CD4-positive, alpha-beta T cell treated with Interleukin-15 for 1 hour (primary cell): ENCODE measurements at regions not wholly inside any gene's neighbourhood (a gene's known extent, or its start where the extent isn't known, plus 50 kb on each side); places are given as distances from the start of the nearest gene placed in this dataset.

Experiments
- DNase-seq: peaks from one replicate; pipeline ENCODE4 v3.0.0-alpha.2; 2020

- DNase-seq = no peak
Observed at GRCh38 chr2:239579524-239580198, 178.8 kb upstream of the HDAC4 start.

- DNase-seq = no peak
Observed at GRCh38 chr2:239579081-239579480, 178.3 kb upstream of the HDAC4 start.

DNA sequence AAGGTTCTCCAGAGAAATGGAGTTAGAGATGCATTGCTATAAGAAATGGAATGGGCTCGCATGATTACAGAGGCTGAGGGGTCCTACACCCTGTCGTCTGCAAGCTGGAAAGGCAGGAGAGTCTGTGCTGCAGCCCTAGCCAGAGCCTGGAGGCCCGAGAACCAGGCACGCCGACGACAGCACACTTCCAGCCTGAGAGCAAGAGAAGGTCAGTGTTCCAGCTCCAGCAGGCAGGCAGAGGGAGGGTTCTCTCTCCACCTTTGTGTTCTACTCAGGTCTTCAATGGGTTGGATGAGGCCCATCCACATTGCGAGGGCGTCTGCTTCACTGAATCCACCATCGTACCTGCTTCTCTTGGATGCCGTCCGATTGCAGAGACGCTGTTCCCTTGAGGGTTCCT, 177.6 kb upstream of the HDAC4 start:
- DNase-seq = no peak

DNA sequence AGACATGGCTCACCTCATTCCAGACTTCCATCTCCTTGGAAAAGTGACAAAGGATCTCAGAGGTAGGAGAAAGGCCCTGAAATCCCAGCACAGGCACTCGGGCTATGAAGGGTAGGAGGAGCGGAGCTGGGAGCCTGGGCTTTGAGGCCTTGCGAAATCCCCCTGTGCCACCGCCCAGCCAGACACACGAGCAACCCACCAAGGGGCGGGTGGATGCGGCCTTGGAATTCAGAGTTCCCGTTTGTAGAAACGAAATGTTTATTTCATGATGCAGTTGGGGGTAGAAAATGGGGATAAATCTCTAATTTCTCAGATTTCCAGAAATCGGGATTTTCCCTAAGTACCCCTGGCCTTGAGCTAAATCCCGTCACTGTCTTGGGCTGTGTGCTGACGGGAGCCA, 177.1 kb upstream of the HDAC4 start:
- DNase-seq = no peak

GRCh38 chr2:239576784-239577685, 176.2 kb upstream of the HDAC4 start:
- DNase-seq = no peak

GRCh38 chr2:239575931-239576445, 175.2 kb upstream of the HDAC4 start:
- no peak for DNase-seq

DNA sequence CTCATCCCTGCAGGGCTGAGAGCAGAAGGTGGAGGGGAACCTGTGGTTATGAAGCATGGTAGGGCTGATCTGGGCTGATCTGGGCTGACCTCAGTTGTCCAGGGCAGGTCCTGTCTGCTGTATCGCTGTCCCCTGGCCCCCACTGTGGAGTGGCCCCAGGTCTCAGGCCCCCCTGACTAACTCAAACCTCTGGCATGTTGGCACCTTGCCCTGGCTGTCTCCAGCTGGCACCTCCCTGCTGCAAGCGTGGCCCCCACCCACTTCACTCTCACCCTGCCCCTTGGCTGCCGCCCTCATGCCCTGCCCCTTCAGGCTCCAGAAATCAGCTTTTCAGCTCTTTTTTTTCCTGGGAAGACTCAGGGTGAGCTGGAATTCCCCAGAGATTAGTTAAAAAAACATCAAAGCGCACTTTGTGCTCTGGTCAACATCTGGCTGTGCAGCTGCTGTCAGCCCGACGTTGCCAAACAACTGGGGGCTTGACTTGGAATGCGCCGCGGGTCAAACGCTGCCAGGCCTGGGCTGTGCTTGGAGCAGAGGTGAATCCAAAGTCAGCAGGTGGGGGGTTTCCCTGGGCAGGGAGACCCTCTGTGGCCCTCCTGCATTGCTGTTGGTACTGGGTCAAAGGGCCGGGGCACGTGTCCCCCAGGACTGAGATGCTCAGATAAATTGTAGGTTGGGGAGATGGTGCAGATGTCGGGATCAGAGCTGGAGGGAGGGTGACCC, 173.8 kb upstream of the HDAC4 start:
- DNase-seq = no peak

DNA sequence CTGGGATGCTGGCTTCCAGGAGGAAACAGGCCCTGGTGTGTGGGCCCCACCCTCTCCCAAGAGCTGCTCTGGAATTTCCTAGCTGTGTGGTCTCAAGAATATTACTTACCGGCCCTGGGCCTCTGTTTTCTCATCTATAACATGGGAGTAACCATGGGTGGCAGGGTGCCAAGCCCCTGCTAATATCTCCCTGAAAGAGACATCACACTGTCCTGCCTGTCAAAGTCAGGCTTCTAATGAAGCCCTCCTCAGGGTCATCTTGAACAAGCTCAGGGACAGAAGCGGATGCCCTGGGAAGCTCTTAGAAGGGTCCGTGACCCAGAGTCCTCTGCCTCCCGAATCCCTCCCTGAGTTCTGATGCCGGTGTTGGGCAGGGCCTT, 173.2 kb upstream of the HDAC4 start:
- no peak for DNase-seq

GRCh38 chr2:239570971-239571520, 170.2 kb upstream of the HDAC4 start:
- no peak for DNase-seq

DNA sequence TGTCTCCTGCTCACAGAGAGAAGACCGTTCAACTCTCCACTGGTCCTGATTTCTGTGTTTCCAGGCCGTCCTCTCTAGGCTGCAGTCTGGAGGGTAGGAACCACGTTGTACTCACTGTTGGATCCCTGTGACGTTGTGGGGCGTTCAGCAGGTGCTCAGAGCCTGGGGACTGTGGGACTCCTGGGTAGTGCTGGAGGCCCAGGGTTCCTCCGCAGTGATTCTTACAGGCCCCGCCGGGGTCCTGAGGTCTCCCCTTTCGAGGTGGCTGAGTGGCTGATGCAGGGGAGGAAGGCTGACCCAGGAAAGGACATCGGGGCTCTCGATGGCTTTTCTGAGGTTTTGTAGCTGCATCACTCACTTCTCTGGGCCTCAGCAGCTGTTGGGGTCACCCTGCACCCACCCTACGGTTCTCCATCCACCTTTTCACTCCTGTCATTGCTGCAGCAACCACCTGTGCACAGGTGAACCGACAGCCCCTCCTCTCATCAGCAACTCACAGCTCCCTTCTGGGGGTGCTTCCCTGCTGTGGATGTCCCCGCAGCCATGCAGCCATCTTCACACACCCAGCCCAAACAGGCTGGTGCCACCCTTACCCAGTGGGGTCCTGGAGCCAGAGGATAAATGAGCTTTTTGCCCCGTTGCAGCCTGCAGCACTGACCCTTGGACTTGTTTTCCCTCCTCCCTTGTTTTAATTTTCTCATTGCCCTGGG, 169.6 kb upstream of the HDAC4 start:
- DNase-seq = no peak

DNA sequence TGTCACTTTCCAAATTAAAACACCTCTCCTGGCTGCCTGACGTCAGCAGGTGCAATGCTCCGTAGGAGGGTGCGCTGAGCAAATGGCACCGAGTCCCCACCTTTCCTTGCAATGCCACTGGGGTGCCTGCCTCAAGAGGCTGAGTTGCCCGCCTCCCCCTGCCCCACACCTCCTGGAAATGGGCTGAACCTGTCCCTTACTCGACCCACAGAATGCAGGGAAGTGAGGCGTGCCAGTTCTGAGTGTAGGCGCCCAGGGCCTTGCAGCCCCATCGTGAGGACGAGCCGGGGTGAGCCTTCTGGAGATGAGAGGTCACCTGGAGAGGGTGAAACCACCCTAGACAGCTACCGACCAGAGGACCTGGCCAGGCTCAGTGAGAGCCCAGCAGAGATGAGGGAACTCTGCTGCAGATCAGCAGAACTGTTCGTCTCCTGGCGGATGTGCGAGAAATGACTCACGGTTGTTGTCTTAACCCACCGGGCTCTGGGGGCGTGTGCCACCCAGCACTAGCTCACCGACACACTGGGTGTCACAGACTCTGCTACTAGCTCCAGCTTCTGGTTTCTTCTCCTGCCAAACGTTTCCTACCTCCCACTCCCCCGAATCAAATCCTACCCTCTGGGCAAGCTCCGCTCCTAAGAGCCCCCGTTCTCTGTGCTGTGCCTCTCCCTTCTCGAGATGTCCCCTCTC, 168.7 kb upstream of the HDAC4 start:
- DNase-seq = no peak

GRCh38 chr2:239568601-239569000, 167.8 kb upstream of the HDAC4 start:
- no peak for DNase-seq

- DNase-seq = no peak
Observed at GRCh38 chr2:239567786-239568185, 167.0 kb upstream of the HDAC4 start.

DNA sequence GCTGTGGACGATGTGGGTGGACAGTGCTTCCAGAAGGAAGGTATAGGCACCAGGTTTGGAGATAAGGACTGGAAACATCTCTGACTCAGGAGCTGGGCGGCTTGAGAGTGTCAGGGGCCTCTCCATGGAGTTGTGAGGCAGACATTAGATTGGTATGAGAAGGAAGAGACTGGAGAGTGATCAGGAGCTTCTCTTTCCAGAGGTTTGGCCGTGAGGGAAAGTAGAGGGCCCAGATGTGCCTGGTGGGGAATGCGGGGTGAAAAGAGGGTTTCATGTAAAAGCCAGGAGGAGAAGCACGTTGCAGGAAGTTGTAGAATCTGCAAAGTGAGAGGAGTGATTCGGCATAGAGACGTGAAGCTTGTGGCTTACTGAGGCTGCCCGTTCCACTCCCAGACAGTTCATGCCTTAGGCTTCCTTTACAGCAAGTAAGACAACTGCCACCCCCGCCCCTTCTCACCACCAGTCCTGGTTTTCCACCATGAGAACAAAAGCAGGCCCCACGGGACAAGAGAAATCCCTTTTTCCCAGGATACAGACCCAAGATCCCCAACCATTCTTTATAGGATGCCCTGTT, 166.3 kb upstream of the HDAC4 start:
- no peak for DNase-seq

DNA sequence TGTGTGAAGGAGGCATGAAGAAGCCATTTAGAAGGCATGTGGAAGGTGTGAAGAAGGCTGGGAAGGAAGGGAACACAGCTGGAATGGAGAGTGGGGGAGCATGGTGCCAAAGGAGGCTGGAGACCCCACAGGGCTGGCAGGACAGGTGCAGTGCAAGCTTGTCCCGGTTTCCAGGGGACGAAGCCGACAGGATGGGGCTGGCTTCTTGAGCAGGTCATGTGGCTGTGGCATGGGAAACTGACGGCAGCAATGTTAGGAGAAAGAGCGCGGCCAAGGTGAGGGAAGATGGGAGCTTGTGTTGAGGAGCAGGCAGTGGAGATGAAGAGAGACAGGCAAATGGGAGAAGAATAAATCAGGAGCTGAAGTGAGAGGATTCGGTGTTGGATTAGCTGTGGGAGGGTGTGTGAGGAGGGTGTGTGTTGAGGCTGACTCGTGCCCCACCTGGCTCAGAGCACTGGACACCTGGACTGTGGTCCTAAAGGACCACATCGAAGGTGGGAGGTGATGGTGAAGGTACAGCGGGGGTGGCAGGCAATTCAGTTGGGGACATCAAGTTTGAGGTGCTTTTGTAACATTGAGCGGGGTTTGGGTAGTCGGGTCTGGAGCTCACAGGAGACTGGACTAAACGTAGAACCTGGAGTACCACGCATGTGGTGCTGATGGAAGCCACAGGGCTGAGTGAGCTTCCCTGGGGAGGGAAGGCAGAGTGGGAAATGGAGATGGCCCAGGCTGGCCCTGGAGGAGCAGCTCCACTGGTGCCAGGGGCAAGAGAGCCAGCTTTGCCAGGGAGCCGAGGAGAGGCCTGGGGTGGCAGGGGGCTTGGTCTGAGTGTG, 165.6 kb upstream of the HDAC4 start:
- DNase-seq = no peak

GRCh38 chr2:239564587-239564986, 163.8 kb upstream of the HDAC4 start:
- no peak for DNase-seq

DNA sequence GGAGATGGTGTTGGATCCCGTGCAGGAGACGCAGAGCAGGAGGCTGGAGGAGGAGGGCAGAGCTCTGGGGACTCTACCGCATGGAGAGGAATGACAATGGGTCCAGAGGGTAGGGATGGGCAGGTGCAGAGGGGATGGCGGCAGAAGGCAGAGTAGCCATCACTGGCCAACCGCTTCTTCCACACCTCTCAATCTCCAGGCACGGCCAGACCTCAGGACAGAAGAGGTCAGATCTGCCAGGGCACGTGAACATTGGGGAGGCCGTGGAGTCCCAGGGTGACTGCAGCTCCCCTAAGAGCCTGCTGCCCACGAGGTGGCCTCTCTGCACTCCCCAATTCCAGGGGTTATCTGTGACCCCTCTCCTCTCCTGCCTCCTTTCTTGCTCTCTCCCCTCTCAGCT, 162.7 kb upstream of the HDAC4 start:
- no peak for DNase-seq

GRCh38 chr2:239561446-239562001, 160.7 kb upstream of the HDAC4 start:
- no peak for DNase-seq

DNA sequence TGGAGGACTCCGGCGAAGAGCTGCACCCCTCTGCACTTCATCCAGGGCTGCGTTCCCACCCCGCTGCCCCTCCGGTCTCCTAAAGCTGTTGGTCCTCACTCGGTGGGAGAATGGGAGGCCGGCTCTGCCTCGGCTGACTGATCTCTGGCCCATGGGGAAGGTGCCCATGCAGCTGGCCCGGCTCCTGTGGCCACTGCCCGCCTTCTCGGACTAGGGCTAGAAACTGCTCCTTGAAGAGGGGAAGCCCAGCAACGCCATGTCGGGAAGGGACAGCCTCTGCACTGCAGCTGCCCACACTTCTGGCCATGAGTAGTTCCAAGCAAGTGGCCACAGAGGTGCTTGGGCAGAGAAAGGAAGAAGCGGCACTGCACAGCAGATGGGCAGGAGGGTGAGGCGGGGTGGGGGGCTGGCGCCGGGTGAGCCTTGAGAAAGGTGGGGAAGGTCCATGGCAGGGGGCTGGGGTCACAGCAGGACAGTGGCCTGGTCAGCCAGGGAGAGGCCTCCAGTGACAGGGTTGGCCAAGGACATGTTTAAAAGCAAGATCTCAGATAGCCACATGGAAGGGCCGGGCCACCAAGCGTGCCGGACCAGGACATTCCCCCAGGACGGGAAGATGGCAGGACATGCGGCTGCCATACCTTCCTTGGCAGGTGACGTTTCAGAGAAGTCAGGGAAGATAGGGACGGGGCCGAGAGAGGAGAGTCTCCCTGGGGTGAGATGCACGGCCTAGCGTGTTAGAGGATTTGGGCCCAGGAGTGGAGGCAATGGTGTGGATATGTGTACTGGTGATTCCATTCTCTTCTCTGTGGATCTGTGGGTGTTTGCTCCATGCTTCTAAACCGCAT, 158.8 kb upstream of the HDAC4 start:
- no peak for DNase-seq
